NCI-H69 (cell line): ENCODE measurements at regions not wholly inside any gene's neighbourhood (a gene's known extent, or its start where the extent isn't known, plus 50 kb on each side); places are given as distances from the start of the nearest gene placed in this dataset.

ENCODE experiments used
- DNase-seq: peaks from one replicate; lab custom pipeline; 2025; lab: John Stamatoyannopoulos, UW

GRCh38 chr1:164272156-164272555 lies 286.8 kb upstream of the PBX1 start:
- peak; percentile 86 for DNase-seq

GRCh38 chr1:164296172-164296571 lies 262.8 kb upstream of the PBX1 start:
- DNase-seq = no peak

- no peak for DNase-seq
Observed at GRCh38 chr1:164308101-164308500, 250.9 kb upstream of the PBX1 start.

GRCh38 chr1:164310166-164310565 lies 248.8 kb upstream of the PBX1 start:
- DNase-seq = no peak

GRCh38 chr1:164311377-164311776 lies 247.6 kb upstream of the PBX1 start:
- DNase-seq = no peak

GRCh38 chr1:164320790-164321731 lies 237.9 kb upstream of the PBX1 start:
- peak; percentile 84 for DNase-seq

DNA sequence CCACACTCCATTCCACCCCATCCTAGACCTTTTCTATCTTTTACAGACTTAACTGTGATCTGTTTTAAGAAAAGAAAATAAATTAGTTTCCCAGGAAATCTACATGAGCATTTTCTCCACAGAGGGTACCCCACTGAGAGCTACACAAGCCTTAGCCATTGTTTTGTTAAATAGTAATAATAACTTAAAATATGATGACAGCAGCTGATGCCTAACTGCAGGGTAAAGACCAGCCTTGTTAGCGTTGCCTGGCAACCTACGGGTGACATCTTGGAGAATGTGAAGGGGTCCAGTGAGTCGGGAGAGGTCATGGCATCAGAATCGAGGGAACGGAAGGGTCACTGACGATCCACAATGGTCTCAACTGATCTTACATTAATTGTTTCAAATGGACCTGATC lies 233.2 kb upstream of the PBX1 start:
- DNase-seq = no peak

- DNase-seq = no peak
Observed at GRCh38 chr1:164333387-164333786, 225.6 kb upstream of the PBX1 start.

- DNase-seq = no peak
Observed at GRCh38 chr1:164337394-164337793, 221.6 kb upstream of the PBX1 start.

DNA sequence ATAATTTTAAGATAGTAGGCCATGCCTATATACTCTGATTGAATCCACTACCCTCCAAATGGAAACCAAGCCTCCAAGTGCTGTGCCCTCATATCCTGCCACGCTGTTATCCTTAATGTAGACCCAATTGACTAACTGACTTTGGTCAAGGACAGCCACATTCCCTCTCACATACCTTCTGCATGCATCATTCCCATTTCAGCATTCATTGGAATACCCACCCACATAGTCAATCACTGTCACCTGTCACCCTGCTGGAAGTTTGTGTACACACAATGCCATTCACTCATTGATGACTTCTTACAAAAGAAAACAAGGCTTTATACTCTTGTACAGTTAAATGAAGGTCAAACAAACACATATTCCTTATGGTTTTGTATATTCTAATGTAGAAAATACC lies 221.1 kb upstream of the PBX1 start:
- no peak for DNase-seq

GRCh38 chr1:164343189-164343588 lies 215.8 kb upstream of the PBX1 start:
- no peak for DNase-seq

GRCh38 chr1:164347980-164348379 lies 211.0 kb upstream of the PBX1 start:
- DNase-seq = no peak

DNA sequence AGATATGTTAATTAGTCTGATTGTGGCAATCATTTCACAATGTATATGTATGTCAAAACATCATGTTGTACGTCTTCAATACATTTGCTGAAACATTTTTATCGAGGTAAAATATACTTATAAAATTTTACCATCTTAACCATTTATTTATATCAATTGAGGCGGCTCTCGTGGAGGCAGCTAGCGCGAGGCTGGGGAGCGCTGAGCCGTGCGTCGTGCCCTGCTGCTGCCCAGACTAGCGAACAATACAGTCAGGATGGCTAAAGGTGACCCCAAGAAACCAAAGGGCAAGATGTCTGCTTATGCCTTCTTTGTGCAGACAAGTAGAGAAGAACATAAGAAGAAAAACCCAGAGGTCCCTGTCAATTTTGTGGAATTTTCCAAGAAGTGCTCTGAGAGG lies 202.5 kb upstream of the PBX1 start:
- no peak for DNase-seq

GRCh38 chr1:164360265-164360664 lies 198.7 kb upstream of the PBX1 start:
- peak; percentile 7 for DNase-seq

- no peak for DNase-seq
Observed at GRCh38 chr1:164361927-164362326, 197.1 kb upstream of the PBX1 start.

GRCh38 chr1:164363980-164364379 lies 195.0 kb upstream of the PBX1 start:
- DNase-seq = no peak

DNA sequence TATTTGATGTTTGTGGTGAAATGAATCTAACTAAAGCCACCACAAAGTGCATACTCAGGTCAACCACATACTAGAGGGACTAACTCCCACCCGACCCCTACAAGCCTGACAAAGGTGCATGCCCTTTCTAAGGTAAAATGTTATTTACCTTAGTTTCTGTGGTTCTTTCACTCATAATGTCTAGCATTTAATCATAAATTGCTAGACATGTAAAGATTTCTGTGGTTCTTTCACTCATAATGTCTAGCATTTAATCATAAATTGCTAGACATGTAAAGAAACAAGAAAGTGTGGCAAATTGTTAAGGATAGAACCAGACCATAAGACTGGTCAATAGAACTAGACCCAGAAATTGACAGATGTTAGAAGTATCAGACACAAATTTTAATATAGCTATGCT lies 193.0 kb upstream of the PBX1 start:
- DNase-seq = no peak

DNA sequence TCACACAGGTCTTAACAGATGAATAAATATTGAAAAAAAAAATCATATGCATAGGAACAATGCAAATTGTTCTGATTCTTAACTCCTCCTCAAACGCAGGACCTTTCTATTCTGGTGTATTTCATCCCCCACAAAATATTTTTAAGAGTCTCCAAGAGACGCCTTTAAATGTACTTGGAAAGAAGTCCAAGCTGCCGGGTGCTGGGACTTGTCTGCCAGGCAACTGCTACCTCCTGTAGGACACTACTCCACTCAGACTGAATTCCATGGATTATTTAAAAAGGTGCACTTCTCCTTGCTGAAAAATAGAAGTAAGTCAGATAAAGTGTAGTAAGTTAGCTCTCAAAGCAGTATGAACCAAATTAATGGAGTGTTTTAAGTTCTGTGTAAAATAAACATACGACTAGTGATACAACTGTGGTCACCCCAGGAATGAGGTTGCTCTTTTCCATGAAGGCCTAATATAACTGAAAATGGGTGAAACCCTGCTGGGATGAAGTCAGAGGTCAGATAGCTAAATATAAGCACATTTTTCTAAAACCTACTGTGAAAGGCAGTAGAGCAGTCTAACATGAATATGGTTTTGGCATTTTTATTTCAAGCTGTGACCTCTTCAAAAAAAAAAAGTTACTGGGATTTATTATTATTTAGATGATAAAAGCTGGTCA lies 189.2 kb upstream of the PBX1 start:
- DNase-seq = no peak

DNA sequence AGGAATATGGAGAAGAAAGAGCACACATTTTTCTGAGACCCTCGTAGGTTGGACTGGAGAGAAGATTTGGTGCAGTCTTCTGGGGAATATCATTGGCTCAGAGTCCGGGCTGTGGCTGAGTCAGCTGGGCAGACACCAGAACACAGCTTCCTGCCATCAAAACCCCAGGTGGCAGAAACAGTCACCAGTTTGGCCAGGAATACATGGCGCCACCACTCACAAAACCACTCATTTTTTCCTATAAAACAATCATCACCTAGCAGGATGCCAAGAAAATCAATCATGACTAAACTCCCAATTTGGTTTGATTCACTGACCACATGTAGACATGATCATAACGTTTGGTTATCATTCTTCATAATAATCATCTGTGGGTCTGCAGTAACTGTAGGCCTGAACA lies 178.1 kb upstream of the PBX1 start:
- DNase-seq = peak; percentile 92

GRCh38 chr1:164382384-164382783 lies 176.6 kb upstream of the PBX1 start:
- no peak for DNase-seq

- DNase-seq = no peak
Observed at GRCh38 chr1:164384262-164384661, 174.7 kb upstream of the PBX1 start.

- peak; percentile 7 for DNase-seq
Observed at GRCh38 chr1:164417016-164417704, 141.8 kb upstream of the PBX1 start.

DNA sequence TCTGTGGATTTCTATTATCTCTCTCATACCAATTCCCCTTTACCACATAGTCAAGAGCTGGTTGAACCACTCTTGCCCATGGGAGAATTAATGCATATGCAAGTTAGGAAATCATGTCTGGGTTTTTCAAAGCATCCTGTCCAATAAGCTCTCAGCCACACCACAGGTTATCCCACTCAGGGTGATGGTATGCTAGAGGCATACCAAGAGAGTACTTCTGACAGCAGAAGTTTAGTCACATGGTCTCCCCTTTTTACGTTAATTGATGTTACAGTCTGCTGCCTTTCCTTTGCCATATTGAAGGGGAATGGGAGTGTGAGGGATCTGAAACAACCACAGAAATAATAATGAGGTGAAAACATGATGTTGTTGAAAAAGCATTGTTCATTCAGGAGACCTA lies 135.8 kb upstream of the PBX1 start:
- DNase-seq = no peak
